ENCODE measurements at regions not wholly inside any gene's neighbourhood (a gene's known extent, or its start where the extent isn't known, plus 50 kb on each side); places are given as distances from the start of the nearest gene placed in this dataset.
"Not testable (repeated sequence)": the region's sequence is repeated elsewhere in the genome, so short reads cannot be mapped to it uniquely, and the experiment has no call there.

DNA sequence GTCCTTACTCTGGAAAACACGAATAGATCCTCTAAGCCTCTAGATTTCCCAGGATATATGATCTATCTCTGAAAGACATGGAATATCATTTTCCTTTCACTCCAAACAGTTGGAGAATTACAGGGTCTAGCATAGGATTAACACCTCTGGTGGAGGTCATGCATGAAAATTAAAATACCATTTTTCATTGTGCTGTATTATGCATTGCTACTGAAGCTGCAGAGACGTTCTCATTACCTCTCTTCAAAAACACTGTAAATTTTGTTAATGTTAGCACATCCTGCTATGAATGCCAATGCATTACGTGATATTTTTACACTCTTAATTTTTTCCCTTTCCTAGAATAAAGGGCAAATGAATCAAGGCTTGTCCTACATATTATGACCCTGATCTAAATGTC is 558.6 kb downstream of the TBC1D32 start:
- H3K9me3 ChIP-seq (ENCODE audit: low read length) = no peaks in the 10 kb centered on the region
- DNase-seq = no peak
- Mint-ChIP-seq H3K9me3 (peaks cover 0 to 12% (median 3%) of the 10 kb centered on the region in 5 donors), H3K4me3 (no peak overlapping the region), H3K36me3 (no peaks in the 10 kb centered on the region), H3K27ac (no peak overlapping the region), H3K27me3 (no peaks in the 10 kb centered on the region), H3K4me1 (no peaks in the 10 kb centered on the region)
- H3K4me1 ChIP-seq (ENCODE audit: insufficient read depth, low read length) = no peaks in the 10 kb centered on the region
- POLR2A ChIA-PET = no interaction called here
- no peak overlapping the region for H3K27ac ChIP-seq (ENCODE audit: low read depth, low read length)
- no peaks in the 10 kb centered on the region for H3K27me3 ChIP-seq (ENCODE audit: insufficient read depth, low read length, poor library complexity, severe bottlenecking)
- H3K36me3 ChIP-seq (ENCODE audit: insufficient read depth, low read length) = no peaks in the 10 kb centered on the region
- CTCF ChIA-PET = no interaction called here
- no peak overlapping the region for H3K4me3 ChIP-seq (ENCODE audit: low read length)

DNA sequence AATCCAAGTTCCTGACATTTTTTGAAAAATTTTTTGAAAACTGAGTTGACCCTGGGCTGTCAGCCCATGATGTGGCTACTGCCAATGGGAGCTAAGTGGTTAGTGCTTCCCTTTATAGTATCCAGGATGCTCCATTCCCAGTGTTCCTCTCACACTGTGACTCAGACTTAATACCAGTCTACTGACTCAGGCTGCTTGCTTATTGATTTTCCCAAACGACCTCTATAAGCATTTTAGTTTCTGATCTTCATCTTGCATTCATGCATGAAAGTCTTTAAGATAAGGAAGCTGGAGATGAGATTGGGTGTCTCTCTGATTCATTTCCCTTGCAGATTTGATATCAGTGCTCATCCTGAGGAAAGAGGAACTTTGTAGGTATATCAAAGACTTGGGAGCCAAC is 560.0 kb downstream of the TBC1D32 start:
- no peak overlapping the region for H3K27ac Mint-ChIP-seq
- no peaks in the 10 kb centered on the region for H3K27me3 Mint-ChIP-seq
- Histone ChIP-seq H3K27me3 (ENCODE audit: insufficient read depth, low read length, poor library complexity, severe bottlenecking) (no peaks in the 10 kb centered on the region), H3K9me3 (ENCODE audit: low read length) (no peaks in the 10 kb centered on the region), H3K36me3 (ENCODE audit: insufficient read depth, low read length) (no peaks in the 10 kb centered on the region), H3K4me3 (ENCODE audit: low read length) (no peak overlapping the region), H3K27ac (ENCODE audit: low read depth, low read length) (no peak overlapping the region), H3K4me1 (ENCODE audit: insufficient read depth, low read length) (no peaks in the 10 kb centered on the region)
- no peak overlapping the region for H3K4me3 Mint-ChIP-seq
- POLR2A ChIA-PET = no interaction called here
- H3K9me3 Mint-ChIP-seq = peaks cover 0 to 12% (median 3%) of the 10 kb centered on the region in 5 donors
- no peaks in the 10 kb centered on the region for H3K36me3 Mint-ChIP-seq
- no peaks in the 10 kb centered on the region for H3K4me1 Mint-ChIP-seq
- DNase-seq = no peak
- CTCF ChIA-PET = no interaction called here

DNA sequence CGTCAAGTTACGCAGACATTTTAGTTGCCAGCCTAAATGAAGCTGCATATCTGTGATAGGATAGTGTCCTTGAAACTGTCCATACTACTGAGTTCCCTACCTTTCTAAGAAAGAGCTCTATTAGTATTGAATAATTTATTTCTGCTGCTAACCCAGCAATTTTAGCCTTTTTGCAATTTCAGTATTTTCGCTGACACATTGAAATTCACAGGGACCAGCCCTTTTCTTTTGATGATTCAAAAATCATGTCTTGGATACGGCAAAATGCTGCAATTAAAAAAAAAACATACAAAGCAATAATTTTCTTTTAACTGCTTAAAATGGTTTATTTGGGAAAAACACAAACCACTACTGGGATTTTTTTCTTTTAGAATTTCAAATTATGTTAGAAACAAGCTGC is 563.3 kb downstream of the TBC1D32 start:
- no peak overlapping the region for H3K4me3 Mint-ChIP-seq
- DNase-seq = no peak
- peaks cover 0 to 3% (median 0%) of the 10 kb centered on the region in 5 donors for H3K9me3 Mint-ChIP-seq
- no peak overlapping the region for H3K27ac ChIP-seq (ENCODE audit: low read depth, low read length)
- H3K36me3 Mint-ChIP-seq = no peaks in the 10 kb centered on the region
- no peak overlapping the region for H3K27ac Mint-ChIP-seq
- no peaks in the 10 kb centered on the region for H3K9me3 ChIP-seq (ENCODE audit: low read length)
- H3K27me3 ChIP-seq (ENCODE audit: insufficient read depth, low read length, poor library complexity, severe bottlenecking) = no peaks in the 10 kb centered on the region
- no peaks in the 10 kb centered on the region for H3K36me3 ChIP-seq (ENCODE audit: insufficient read depth, low read length)
- no peaks in the 10 kb centered on the region for H3K27me3 Mint-ChIP-seq
- ChIA-PET CTCF (no interaction called here), POLR2A (no interaction called here)
- H3K4me1 ChIP-seq (ENCODE audit: insufficient read depth, low read length) = no peaks in the 10 kb centered on the region
- no peaks in the 10 kb centered on the region for H3K4me1 Mint-ChIP-seq
- no peak overlapping the region for H3K4me3 ChIP-seq (ENCODE audit: low read length)

GRCh38 chr6:120764312-120764711 is 570.0 kb downstream of the TBC1D32 start:
- H3K36me3 ChIP-seq (ENCODE audit: insufficient read depth, low read length) = no peaks in the 10 kb centered on the region
- no peaks in the 10 kb centered on the region for H3K27me3 ChIP-seq (ENCODE audit: insufficient read depth, low read length, poor library complexity, severe bottlenecking)
- Mint-ChIP-seq H3K4me1 (no peaks in the 10 kb centered on the region), H3K4me3 (no peak overlapping the region), H3K9me3 (peaks cover 0 to 2% (median 0%) of the 10 kb centered on the region in 5 donors), H3K27me3 (no peaks in the 10 kb centered on the region), H3K36me3 (no peaks in the 10 kb centered on the region), H3K27ac (no peak overlapping the region)
- no peak overlapping the region for H3K27ac ChIP-seq (ENCODE audit: low read depth, low read length)
- H3K4me3 ChIP-seq (ENCODE audit: low read length) = no peak overlapping the region
- H3K9me3 ChIP-seq (ENCODE audit: low read length) = no peaks in the 10 kb centered on the region
- no peaks in the 10 kb centered on the region for H3K4me1 ChIP-seq (ENCODE audit: insufficient read depth, low read length)
- DNase-seq = no peak
- POLR2A ChIA-PET = no interaction called here
- CTCF ChIA-PET = no interaction called here

- Mint-ChIP-seq H3K27ac (no peak overlapping the region), H3K9me3 (peaks cover 0 to 3% (median 0%) of the 10 kb centered on the region in 5 donors), H3K4me1 (no peaks in the 10 kb centered on the region), H3K36me3 (no peaks in the 10 kb centered on the region), H3K27me3 (no peaks in the 10 kb centered on the region), H3K4me3 (no peak overlapping the region)
- H3K27me3 ChIP-seq (ENCODE audit: insufficient read depth, low read length, poor library complexity, severe bottlenecking) = no peaks in the 10 kb centered on the region
- H3K4me3 ChIP-seq (ENCODE audit: low read length) = no peak overlapping the region
- POLR2A ChIA-PET = no interaction called here
- no peaks in the 10 kb centered on the region for H3K36me3 ChIP-seq (ENCODE audit: insufficient read depth, low read length)
- no peaks in the 10 kb centered on the region for H3K4me1 ChIP-seq (ENCODE audit: insufficient read depth, low read length)
- CTCF ChIA-PET = no interaction called here
- H3K27ac ChIP-seq (ENCODE audit: low read depth, low read length) = no peak overlapping the region
- DNase-seq = no peak
- H3K9me3 ChIP-seq (ENCODE audit: low read length) = no peaks in the 10 kb centered on the region
These were observed 574.7 kb downstream of the TBC1D32 start for GRCh38 chr6:120759570-120759969.

DNA sequence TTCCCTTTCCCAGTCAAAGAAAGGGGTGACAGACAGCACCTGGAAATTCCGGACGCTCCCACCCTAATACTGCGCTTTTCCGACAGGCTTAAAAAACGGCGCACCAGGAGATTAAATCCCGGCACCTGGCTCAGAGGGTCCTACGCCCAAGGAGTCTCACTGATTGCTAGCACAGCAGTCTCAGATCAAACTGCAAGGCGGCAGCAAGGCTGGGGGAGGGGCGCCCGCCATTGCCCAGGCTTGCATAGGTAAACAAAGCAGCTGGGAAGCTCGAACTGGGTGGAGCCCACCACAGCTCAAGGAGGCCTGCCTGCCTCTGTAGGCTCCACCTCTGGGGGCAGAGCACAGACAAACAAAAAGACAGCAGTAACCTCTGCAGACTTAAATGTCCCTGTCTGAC is 585.7 kb downstream of the TBC1D32 start:
- H3K36me3 ChIP-seq (ENCODE audit: insufficient read depth, low read length); DNase-seq; H3K9me3 ChIP-seq (ENCODE audit: low read length); H3K4me3 ChIP-seq (ENCODE audit: low read length); H3K27ac Mint-ChIP-seq; H3K27me3 Mint-ChIP-seq; H3K4me1 Mint-ChIP-seq; H3K27me3 ChIP-seq (ENCODE audit: insufficient read depth, low read length, poor library complexity, severe bottlenecking); H3K4me3 Mint-ChIP-seq; H3K27ac ChIP-seq (ENCODE audit: low read depth, low read length); H3K9me3 Mint-ChIP-seq; H3K36me3 Mint-ChIP-seq; H3K4me1 ChIP-seq (ENCODE audit: insufficient read depth, low read length); CTCF ChIA-PET; POLR2A ChIA-PET: not testable (repeated sequence)

GRCh38 chr6:120736740-120737139 is 597.5 kb downstream of the TBC1D32 start:
- Histone ChIP-seq H3K27ac (ENCODE audit: low read depth, low read length) (no peak overlapping the region), H3K4me3 (ENCODE audit: low read length) (no peak overlapping the region), H3K36me3 (ENCODE audit: insufficient read depth, low read length) (no peaks in the 10 kb centered on the region), H3K27me3 (ENCODE audit: insufficient read depth, low read length, poor library complexity, severe bottlenecking) (no peaks in the 10 kb centered on the region), H3K4me1 (ENCODE audit: insufficient read depth, low read length) (no peaks in the 10 kb centered on the region), H3K9me3 (ENCODE audit: low read length) (no peaks in the 10 kb centered on the region)
- no peak overlapping the region for H3K4me3 Mint-ChIP-seq
- H3K9me3 Mint-ChIP-seq = peaks cover 0 to 11% (median 5%) of the 10 kb centered on the region in 5 donors
- H3K27ac Mint-ChIP-seq = no peak overlapping the region
- no peaks in the 10 kb centered on the region for H3K4me1 Mint-ChIP-seq
- H3K27me3 Mint-ChIP-seq = no peaks in the 10 kb centered on the region
- CTCF ChIA-PET = no interaction called here
- POLR2A ChIA-PET = no interaction called here
- no peak for DNase-seq
- H3K36me3 Mint-ChIP-seq = no peaks in the 10 kb centered on the region

DNA sequence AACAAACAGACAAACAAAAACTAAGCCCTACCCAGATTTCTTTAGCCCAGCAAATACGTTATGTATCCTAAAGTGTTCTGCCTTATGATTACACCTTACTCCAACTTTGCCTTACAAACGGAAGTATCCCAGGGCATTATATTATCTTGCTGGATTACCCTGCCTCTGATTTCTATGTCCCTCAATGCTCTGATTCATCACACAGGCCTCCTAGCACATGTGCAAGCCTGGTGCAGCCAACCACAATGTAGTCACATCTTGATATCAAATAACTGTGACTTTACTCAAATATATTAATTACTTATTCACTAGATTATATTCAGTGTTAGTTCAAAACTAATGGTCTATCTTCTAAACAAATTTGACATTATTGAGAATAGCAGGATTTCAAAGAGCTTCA is 598.6 kb downstream of the TBC1D32 start:
- Mint-ChIP-seq H3K27me3 (no peaks in the 10 kb centered on the region), H3K36me3 (no peaks in the 10 kb centered on the region), H3K4me3 (no peak overlapping the region), H3K27ac (no peak overlapping the region), H3K4me1 (no peaks in the 10 kb centered on the region), H3K9me3 (peaks cover 0 to 11% (median 5%) of the 10 kb centered on the region in 5 donors)
- ChIA-PET POLR2A (no interaction called here), CTCF (no interaction called here)
- Histone ChIP-seq H3K4me1 (ENCODE audit: insufficient read depth, low read length) (no peaks in the 10 kb centered on the region), H3K27me3 (ENCODE audit: insufficient read depth, low read length, poor library complexity, severe bottlenecking) (no peaks in the 10 kb centered on the region), H3K9me3 (ENCODE audit: low read length) (no peaks in the 10 kb centered on the region), H3K27ac (ENCODE audit: low read depth, low read length) (no peak overlapping the region), H3K4me3 (ENCODE audit: low read length) (no peak overlapping the region), H3K36me3 (ENCODE audit: insufficient read depth, low read length) (no peaks in the 10 kb centered on the region)
- no peak for DNase-seq

GRCh38 chr6:120711255-120711654 is 623.0 kb downstream of the TBC1D32 start:
- Histone ChIP-seq H3K4me1 (ENCODE audit: insufficient read depth, low read length) (no peaks in the 10 kb centered on the region), H3K36me3 (ENCODE audit: insufficient read depth, low read length) (no peaks in the 10 kb centered on the region), H3K27me3 (ENCODE audit: insufficient read depth, low read length, poor library complexity, severe bottlenecking) (no peaks in the 10 kb centered on the region), H3K9me3 (ENCODE audit: low read length) (no peaks in the 10 kb centered on the region), H3K4me3 (ENCODE audit: low read length) (no peak overlapping the region), H3K27ac (ENCODE audit: low read depth, low read length) (no peak overlapping the region)
- no peaks in the 10 kb centered on the region for H3K36me3 Mint-ChIP-seq
- peaks cover 0 to 34% (median 11%) of the 10 kb centered on the region in 5 donors for H3K9me3 Mint-ChIP-seq
- DNase-seq = no peak
- CTCF ChIA-PET = no interaction called here
- H3K27ac Mint-ChIP-seq = no peak overlapping the region
- H3K4me1 Mint-ChIP-seq = no peaks in the 10 kb centered on the region
- no peaks in the 10 kb centered on the region for H3K27me3 Mint-ChIP-seq
- POLR2A ChIA-PET = no interaction called here
- no peak overlapping the region for H3K4me3 Mint-ChIP-seq

All from CD8-positive, alpha-beta memory T cell (primary cell).